HG03432 (cell line): ENCODE measurements at regions not wholly inside any gene's neighbourhood (a gene's known extent, or its start where the extent isn't known, plus 50 kb on each side); places are given as distances from the start of the nearest gene placed in this dataset.
"Not testable (repeated sequence)": the region's sequence is repeated elsewhere in the genome, so short reads cannot be mapped to it uniquely, and the experiment has no call there.

Experiments used
- ATAC-seq: cut with Tn5 transposase; IDR thresholded peaks from one replicate; pipeline ENCODE4 v1.9.1; 2021; ENCODE audit warnings: mild to moderate bottlenecking, moderate library complexity; ENCODE audit not compliant: unreplicated experiment

- ATAC-seq: not testable (repeated sequence)
These were observed 68.8 kb downstream of the RBMY1J start for GRCh38 chrY:22472027-22472426.

- ATAC-seq: not testable (repeated sequence)
These were observed 74.6 kb downstream of the RBMY1J start for GRCh38 chrY:22477846-22478245.

- ATAC-seq: not testable (repeated sequence)
These were observed 81.3 kb downstream of the RBMY1J start for GRCh38 chrY:22484465-22484864.

- ATAC-seq: not testable (repeated sequence)
These were observed 85.5 kb downstream of the RBMY1J start for GRCh38 chrY:22488688-22489087.

GRCh38 chrY:22499756-22500155, 96.5 kb downstream of the RBMY1J start:
- not testable (repeated sequence) for ATAC-seq

- ATAC-seq: not testable (repeated sequence)
These were observed 110.5 kb downstream of the RBMY1J start for GRCh38 chrY:22513719-22514118.

GRCh38 chrY:22525841-22526240, 122.6 kb downstream of the RBMY1J start:
- ATAC-seq: not testable (repeated sequence)

GRCh38 chrY:22572975-22573374, 169.8 kb downstream of the RBMY1J start:
- peak; percentile 50 for ATAC-seq

GRCh38 chrY:22598767-22599166, 195.6 kb downstream of the RBMY1J start:
- ATAC-seq: peak; percentile 91

- ATAC-seq: not testable (repeated sequence)
These were observed 201.8 kb downstream of the RBMY1J start for GRCh38 chrY:22605036-22605435.

GRCh38 chrY:22605658-22606057, 202.4 kb downstream of the RBMY1J start:
- not testable (repeated sequence) for ATAC-seq

GRCh38 chrY:22606889-22607288, 203.7 kb downstream of the RBMY1J start:
- not testable (repeated sequence) for ATAC-seq

GRCh38 chrY:22612772-22613171, 209.6 kb downstream of the RBMY1J start:
- peak; percentile 74 for ATAC-seq
